ENCODE measurements at regions not wholly inside any gene's neighbourhood (a gene's known extent, or its start where the extent isn't known, plus 50 kb on each side); places are given as distances from the start of the nearest gene placed in this dataset.

DNA sequence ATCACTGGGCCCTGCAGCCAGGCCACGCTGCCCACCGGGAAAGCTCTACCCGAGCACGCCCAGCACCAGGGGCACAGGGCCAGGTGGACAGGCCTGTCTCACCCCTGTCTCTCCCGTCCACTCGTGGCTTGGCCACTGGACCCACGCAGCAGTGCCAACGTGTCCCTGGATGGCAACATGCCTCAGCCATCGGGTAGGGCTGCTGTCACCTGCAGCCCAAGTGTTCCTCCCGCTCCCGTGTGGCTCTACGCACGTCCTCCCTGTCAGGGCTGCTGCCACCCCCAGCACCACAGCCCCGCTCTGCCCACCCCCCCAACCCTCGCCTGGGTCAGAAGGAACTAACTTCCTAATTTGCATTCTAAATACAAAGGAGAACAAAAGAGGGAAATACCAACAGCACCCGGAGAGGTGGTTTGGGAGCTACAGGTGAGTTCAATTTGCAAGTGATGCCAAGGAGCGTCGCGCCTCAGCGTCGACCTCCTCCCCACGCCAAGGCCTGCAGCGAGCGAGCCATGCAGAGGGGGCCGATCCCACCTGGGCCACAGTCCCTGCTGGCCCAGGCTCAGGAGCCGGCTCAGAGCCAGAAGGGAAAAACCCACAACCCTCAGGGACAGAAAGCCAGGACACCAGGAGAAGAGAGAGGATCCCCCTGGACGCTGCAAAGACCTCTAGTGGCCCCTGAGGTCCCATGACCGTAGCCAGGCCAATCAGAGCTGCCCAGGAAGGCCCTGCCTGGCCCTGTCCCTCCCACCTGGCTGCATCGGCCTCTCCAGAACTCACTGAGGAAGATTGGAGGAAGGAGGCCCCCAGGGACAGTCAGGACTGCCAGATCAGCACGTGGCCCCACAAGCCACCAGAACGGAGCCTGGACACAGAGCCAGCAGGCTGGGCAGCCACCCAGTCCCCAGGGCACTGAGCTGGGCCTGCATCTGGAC, 128.4 kb upstream of the SPACA7 start:
- DNase-seq: no peak

- DNase-seq: no peak
Measured at GRCh38 chr13:112248406-112248760, 127.8 kb upstream of the SPACA7 start.

DNA sequence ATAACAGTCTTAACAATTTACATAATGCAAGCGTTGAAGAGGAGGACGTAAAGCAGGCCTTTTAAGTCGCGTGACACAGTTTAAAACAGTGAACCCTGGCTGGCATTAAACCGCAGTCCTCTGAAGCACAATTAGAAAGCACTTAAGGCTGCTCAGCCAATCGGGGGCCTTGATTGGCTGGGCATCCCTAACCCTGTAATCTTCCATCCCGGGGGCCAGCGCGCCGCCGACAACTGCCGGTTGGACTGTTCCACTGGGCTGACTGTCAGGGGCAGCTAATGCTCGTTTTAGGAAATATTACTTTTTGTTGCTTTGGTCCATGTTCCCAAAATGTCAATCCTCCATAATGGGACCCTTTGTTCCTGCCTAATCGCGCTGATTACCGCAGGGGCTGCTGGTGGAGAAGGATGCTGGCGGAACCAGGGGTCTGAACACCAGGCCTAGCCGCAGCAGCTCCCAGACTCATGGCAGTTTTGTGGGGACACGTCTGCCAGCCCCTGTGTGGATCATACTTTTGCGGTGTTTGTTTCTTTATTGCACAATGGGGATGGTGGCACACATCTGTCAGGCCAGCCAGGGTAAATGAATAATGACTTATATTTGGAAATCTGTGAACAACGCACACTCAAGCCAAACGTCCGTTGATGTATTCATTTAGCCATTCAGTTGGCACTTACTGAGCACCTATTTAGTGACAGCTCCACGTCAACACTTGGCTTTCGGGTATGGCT, 127.1 kb upstream of the SPACA7 start:
- no peak for DNase-seq

DNA sequence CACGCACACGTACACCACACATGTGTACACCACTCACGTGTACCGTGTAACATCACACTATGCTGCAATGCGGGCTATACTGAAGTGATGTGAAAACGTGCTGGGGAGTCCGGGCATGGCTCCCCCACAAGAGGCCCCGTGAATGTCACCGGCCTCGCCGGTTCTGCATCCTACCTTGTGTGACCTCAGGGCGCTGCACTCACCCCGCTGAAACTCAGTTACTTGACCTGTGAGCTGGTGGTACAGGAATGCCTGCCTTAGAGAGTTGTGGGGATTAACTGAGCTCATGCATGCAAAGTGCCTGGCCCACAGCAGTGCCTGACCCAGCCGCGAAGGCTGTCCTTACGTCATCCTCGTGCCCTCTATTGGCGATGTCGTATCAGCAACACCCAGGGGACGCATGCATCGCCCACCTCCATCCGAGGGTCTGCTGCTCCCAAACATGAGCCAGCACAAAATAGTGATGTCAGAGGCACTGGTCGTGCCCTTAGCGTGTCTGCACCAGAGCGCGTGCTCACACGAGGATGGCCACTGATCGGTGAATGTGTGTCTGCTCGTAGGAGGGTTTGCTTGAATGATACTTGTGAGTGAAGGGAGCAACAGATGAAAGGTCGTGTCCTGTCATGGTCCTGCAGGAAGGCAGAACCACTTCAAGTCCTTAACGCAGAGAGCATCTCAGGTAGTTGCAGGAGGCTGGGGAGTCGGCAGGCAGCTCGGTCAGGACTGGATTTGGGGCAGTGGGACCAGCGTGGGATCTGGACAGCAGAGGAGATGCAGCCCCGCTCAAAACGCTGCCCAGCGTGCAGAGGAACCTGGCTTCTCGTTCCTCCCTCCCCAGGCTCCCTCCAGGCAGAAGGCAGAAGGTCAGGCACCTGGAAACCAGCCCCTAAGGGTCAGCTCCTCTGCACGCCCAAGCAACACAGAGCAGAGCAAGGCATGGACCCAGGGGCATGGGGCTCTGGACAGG, 126.2 kb upstream of the SPACA7 start:
- no peak for DNase-seq

DNA sequence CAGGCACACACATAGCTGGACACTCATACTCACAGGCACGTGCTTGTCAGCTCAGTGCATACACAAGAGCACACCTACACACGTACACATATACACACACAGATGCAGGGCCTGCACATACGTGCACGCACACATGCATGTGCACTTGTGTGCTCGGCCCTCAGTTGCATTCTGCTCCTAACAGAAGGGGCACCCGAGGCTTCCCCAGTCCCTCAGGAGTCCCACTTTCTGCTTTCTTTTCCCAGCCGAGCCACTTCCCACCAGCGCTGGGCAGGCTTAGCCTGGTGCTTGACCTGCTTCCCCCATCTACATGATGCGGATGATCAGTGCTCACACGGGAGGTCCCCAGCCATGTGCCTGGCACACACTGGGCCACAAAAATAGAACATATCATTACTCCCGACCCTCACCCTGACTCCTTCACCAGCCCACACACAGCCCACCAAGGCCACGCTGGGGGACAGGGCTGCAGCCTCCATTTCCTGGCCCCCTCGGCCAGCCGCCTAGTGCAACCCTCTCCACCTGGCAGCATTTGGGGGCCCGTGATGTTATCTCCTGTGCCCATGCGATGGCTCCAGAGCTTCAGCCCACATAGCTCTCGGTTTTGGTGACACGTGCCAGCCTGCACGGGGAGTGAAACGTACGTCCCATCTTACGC, 125.2 kb upstream of the SPACA7 start:
- no peak for DNase-seq

DNA sequence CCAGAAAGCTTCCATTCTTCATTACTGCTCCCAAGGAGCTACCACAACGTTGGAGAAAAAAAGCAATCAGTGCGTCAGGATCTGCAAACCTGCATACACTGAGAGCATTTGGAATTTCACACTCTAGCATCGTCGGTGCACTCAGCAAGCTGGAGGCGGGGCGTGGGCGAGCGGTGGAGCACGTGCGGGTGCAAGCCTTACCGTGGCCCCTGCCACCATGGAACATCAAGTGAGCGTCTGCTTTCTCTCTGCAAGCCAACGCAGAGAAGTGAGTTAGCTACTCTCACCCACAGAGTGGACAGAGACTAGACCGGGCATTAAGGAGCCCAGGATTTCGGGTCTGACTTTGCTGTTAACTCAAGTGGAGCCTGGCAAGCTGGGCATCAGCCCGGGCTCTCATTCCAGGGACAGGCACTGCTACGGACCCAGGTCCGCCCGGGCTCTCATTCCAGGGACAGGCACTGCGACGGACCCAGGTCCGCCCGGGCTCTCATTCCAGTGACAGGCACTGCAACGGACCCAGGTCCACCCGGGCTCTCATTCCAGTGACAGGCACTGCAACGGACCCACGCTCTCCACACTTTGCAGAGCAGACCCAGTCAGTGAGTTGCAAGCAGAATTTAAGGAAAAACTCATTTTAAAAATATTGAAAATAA, 124.1 kb upstream of the SPACA7 start:
- DNase-seq: no peak

DNA sequence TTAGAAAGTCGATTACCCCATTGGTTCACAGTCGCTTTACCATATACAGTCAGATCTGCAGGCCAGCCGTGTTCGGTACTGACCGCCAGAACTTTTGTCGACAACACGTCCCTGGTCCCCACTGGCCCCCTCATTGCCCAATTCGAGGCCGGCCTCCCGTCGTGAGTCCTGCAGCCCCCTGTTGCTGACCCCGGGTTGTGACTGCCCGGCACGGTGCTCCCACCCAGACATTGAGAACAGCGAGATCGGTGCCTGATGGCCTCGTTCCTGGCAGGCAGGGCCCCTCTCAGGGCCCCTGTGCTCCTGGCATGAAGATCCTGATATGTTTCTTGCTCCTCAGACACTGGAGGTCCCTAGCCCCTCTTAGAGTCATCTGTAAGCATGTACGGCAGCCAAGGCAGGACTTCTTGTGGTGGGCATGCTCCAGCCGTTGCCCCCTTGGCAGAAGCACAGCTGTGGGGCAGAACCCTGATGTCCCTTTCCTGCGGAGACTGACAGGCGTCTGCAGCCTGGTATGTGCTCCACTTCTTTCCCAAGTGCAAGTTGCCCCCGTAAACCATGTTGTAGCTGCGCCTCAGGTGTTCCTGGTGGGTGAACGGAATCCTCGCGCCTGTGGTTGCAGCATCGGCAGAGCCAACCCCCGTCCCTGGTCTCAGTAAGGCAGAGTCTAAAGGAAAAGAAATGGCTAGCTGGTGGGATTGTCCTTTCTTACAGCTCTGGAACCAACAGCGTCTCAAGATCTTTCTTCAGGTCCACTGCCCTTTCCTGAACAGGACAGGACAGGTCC, 123.2 kb upstream of the SPACA7 start:
- no peak for DNase-seq

- DNase-seq: no peak
Measured at GRCh38 chr13:112253631-112254030, 122.5 kb upstream of the SPACA7 start.

DNA sequence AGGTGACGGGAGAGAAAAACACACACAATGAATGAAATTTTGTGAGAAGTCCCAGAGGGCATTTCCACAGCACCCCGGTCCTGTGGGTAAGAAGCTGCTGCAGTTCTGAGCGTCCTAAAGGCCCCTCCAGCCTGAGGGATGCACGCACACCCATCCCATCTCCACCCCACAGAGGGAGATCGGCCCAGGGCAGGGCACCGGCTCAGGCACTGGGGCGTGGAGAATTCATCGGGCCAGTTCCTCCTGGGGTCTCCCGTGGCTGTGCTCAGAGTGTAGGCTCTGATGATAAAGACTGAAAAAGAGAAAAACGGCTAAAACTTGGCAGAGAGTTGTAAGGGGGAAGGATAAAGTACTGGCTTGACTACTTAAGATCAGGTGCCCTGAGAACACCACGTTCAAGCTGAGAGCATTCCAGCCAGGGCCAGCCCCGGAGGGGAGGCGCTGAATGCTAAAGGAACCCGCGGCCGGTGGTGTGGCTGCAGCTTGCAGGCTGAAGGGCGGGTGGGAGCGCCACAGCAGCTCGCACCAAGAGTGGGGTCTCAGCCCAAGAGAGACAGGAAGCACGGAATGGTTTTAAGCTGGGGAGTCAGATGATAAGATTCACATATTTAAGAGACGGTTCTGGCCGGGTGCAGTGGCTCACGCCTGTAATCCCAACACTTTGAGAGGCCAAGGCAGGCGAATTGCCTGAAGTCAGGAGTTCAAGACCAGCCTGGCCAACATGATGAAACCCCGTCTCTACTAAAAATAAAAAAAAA, 121.9 kb upstream of the SPACA7 start:
- DNase-seq: no peak

DNA sequence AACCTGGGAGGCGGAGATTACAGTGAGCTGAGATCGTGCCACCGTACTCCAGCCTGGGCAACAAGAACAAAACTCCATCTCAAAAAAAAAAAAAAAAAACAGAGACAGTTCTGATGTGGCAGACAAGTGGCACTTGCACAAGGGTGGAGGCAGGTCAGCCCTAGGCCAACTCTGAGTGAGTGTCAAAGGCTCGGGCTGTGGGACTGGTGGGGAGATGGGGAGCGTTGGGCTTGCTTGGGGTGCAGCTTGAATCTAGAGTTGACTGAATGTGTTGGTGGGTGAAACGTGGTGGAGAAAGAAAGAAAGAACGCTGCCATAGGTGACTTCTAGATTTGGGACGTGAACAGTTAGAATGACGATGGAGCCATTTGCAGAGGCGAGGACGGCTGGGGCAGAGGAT, 121.3 kb upstream of the SPACA7 start:
- no peak for DNase-seq

GRCh38 chr13:112255550-112256120, 120.5 kb upstream of the SPACA7 start:
- DNase-seq: no peak

DNA sequence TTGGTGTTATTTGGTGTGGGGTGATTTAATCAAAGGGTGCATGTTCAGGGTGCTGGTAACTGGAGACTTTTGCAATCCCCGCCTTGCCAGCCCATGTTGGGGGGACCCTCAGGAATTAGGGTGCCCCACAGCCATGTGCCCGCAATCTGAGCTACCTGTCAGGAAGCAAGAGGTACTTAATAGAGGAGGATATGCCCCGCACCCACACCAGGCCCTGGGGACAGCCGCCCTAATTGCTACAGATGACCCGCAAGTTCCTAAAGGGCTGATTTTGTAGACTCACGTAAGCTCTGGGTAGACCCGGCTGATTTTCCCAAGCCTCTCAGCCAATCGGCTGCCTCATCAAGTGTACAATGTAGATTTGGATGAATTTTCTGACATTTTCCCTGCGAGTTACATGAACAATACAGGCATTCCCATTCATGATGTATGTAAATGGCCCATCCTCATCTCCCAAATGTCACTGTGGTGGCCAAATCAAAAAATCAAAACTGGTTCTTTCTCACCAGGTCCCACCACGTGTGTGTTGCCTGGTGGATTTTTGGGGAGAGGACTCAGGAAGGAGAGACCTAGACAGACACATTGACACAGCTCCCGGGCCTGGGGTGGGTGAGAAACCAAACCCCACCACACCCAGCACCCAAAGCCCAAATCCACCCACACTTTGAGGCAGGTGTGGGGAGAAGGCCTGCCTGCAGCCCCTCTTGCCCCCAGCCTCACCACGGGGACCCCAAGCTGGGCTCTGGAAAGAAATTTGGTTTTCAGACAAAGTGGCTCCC, 119.2 kb upstream of the SPACA7 start:
- DNase-seq: no peak

DNA sequence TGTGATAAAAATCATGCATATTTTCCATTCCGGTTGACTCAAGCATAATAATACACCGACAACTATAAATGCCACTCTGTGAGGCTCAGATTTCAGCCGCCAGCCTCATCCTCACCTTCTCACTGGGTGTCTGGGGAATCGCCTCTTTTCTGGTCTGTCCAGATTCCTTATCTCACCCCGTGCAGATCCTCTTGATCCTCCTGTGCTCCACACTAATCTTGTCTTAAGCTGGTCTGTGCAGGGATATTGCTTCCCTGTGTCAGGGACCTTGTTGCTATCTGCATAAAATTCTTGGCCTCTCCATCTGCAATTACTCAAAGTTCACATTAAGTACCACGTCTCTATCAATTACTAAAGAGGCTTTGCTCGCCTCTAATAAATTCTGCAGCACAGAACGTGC, 116.6 kb upstream of the SPACA7 start:
- DNase-seq: no peak

DNA sequence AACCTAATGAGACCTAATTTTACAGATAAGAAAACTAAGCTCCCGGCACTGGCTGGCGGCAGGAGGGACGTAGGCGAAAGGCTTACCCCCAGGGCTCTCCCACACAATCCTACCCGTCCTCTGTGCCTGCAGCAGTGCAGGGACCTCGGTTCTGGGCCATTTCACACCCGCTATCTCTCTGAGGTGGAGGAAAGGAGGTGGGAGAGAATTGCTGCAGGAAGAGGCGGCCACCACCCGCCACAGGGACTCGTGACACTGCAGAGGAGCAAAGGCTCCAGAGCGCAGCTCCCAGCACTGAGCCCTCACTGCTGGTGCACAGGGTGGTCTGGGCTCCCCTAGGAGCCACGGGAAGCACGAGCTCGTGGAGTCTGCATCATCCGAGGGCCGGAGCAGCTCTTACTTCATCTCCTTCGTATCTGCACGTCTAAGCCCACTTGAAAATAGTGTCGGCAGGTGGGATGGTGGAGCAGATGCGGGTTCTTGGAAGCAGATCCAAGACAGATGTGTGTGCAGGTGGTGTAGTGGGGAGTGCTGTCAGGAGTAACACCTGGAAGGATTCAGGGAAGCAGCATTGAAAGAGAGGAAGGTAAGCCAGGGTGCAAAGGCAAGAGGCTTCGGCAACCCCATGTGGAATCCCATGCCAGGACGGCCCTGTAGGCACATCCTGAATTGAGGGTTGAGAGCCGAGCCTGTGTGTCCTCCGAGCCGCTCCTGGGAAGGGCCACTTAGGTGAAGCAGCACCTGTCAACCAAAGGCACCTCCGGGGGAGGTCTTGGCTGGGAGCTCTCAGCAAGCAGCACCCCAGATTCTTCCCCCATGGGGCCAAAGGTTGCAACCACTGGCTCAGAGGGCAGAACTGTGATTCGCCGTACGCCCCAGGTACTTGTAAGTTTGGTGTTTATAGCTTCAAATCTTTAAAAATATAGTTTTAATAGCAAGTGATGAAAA, 115.8 kb upstream of the SPACA7 start:
- no peak for DNase-seq

GRCh38 chr13:112261924-112262323, 114.2 kb upstream of the SPACA7 start:
- no peak for DNase-seq

- DNase-seq: no peak
Measured at GRCh38 chr13:112263152-112263551, 113.0 kb upstream of the SPACA7 start.

DNA sequence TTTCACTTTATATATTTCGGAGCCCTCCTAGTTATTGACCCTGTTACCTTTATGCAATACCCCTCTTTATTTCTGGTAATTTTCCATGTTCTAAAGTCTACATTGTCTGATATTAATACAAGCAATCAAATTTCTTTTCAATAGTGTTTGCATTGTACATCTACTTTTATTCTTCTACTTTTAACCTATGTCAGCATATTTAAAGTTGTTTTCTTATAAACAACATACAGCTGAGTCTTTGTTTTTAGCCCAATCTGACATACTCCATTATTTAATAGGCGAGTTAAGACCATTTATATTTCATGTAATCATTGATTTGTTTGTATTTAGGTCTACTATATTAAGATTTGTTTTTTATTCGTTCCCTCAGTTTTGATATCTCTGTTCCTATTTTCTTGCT, 108.5 kb upstream of the SPACA7 start:
- no peak for DNase-seq

DNA sequence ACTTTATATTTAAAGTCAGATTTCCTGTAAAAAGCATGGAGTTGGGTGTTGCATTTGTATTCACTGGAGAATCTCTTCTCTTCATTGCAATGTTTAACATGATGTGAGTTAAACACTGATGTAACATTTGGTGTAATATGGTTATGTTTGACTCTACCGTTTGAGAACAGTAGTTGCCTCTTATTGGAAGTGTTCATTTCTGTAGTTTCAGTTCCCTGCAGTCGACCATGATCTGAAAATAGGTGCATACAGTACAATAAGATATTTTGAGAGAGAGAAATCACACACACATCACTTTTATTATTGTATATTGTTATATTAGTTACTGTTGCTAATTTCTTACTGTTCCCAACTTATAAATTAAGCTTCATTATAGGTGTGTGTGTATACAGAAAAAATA, 105.2 kb upstream of the SPACA7 start:
- DNase-seq: no peak
